HCT116 (cell line): ENCODE measurements at regions not wholly inside any gene's neighbourhood (a gene's known extent, or its start where the extent isn't known, plus 50 kb on each side); places are given as distances from the start of the nearest gene placed in this dataset.

Source experiments
- ATAC-seq: fragments of 200-7000 bp; cut with Tn5 transposase; 2 replicates; pipeline ENCODE4 v1.9.1; 2020; ENCODE audit warnings: mild to moderate bottlenecking, moderate library complexity
- BruUV-seq: library from RNA; stranded (reverse); fragments of 400-500 nt; replicated peaks from 2 replicates; lab custom pipeline; 2021; lab: Mats Ljungman, UMichigan
- CTCF ChIA-PET: fragments of 300-600 bp; sonication (Branson Sonifier 250); formaldehyde crosslinking; loops from one replicate; lab custom pipeline; 2021; ENCODE audit warnings: antibody characterized with exemption; lab: Charles Lee
- POLR2A ChIA-PET: fragments of 300-600, 350-600 bp; sonication (Branson Sonifier 250); formaldehyde crosslinking; loops from one replicate; lab custom pipeline; 2021; ENCODE audit warnings: antibody characterized with exemption; lab: Charles Lee
- RAD21 ChIA-PET, 2 experiments: fragments of 300-600 bp; sonication (Branson Sonifier 250); formaldehyde crosslinking; loops; one replicate each; lab custom pipeline; 2023; ENCODE audit warnings: low total read pairs in 2 of 2; ENCODE audit not compliant: uncharacterized antibody in 2 of 2, unreplicated experiment in 2 of 2, low non-redundant PET in 1 of 2; lab: Charles Lee
- DNase-seq: peaks from one replicate; pipeline ENCODE4 v3.0.0-alpha.2; 2010; ENCODE audit warnings: low read depth, low spot score
- H2AFZ ChIP-seq: fragments of 200-600 bp; shearing (Covaris generic), sonication (generic); 2 replicates; pipeline ENCODE4 v1.6.1; 2017; ENCODE audit warnings: low read depth, mixed run types, mixed read lengths, antibody characterized with exemption, low read length; ENCODE audit not compliant: poor library complexity, severe bottlenecking
- H3K27ac ChIP-seq: 2 replicates; pipeline ENCODE4 v1.5.1; 2012; ENCODE audit warnings: low read depth, low read length
- H3K27me3 ChIP-seq: fragments of 200-600 bp; sonication (generic); 2 replicates; pipeline ENCODE4 v1.6.1; 2016; ENCODE audit warnings: mixed run types, low read length, mixed read lengths; ENCODE audit not compliant: insufficient read depth
- H3K36me3 ChIP-seq, 2 experiments: fragments of 200-500 bp in 1 of 2; fragments of 200-600 bp in 1 of 2; sonication (Bioruptor generic) in 1 of 2; sonication (generic) in 1 of 2; 2 replicates each; pipeline versions ENCODE4 v1.5.1 to v1.6.1; 2014 to 2016; ENCODE audit warnings: low read length in 2 of 2, inconsistent platforms in 1 of 2, mixed read lengths in 1 of 2, mixed run types in 1 of 2; ENCODE audit not compliant: insufficient read depth in 2 of 2, control insufficient read depth in 1 of 2
- H3K4me1 ChIP-seq, 2 experiments: fragments of 200-600 bp in 1 of 2; sonication (generic) in 1 of 2; 2 replicates each; pipeline versions ENCODE4 v1.5.1 to v1.6.1; 2012 to 2017; ENCODE audit warnings: low read length in 2 of 2, inconsistent platforms in 1 of 2, mild to moderate bottlenecking in 1 of 2, mixed read lengths in 1 of 2, mixed run types in 1 of 2, moderate library complexity in 1 of 2; ENCODE audit not compliant: insufficient read depth in 2 of 2, control insufficient read depth in 1 of 2
- H3K4me2 ChIP-seq: fragments of 200-600 bp; sonication (generic); 2 replicates; pipeline ENCODE4 v1.6.1; 2017; ENCODE audit warnings: mixed run types, low read length, mixed read lengths
- H3K4me3 ChIP-seq, 2 experiments: fragments of 200-600 bp in 1 of 2; sonication (generic) in 1 of 2; replicated peaks in 1 of 2; 2 replicates each; pipeline ENCODE4 v1.5.1; 2011 to 2016; ENCODE audit warnings: low read length in 2 of 2, control low read depth in 1 of 2, low read depth in 1 of 2, mild to moderate bottlenecking in 1 of 2, mixed read lengths in 1 of 2, mixed run types in 1 of 2
- H3K79me2 ChIP-seq: fragments of 200-600 bp; sonication (generic); 2 replicates; pipeline ENCODE4 v1.6.1; 2017; ENCODE audit warnings: mild to moderate bottlenecking, mixed run types, low read length, moderate library complexity, mixed read lengths; ENCODE audit not compliant: insufficient read depth
- H3K9ac ChIP-seq: fragments of 200-600 bp; sonication (generic); 2 replicates; pipeline ENCODE4 v1.6.1; 2016; ENCODE audit warnings: low read length, mixed read lengths
- H3K9me2 ChIP-seq: fragments of 200-600 bp; sonication (generic), shearing (Covaris generic); 2 replicates; pipeline ENCODE4 v1.6.1; 2017; ENCODE audit warnings: mixed run types, mild to moderate bottlenecking, moderate library complexity; ENCODE audit not compliant: insufficient read depth
- H3K9me3 ChIP-seq, 2 experiments: fragments of 200-500 bp in 1 of 2; fragments of 200-600 bp in 1 of 2; sonication (Bioruptor generic) in 1 of 2; sonication (generic) in 1 of 2; 2 replicates each; pipeline ENCODE4 v1.6.1; 2014 to 2017; ENCODE audit warnings: low read length in 2 of 2, mixed read lengths in 2 of 2, inconsistent platforms in 1 of 2, low read depth in 1 of 2, mild to moderate bottlenecking in 1 of 2, mixed run types in 1 of 2, moderate library complexity in 1 of 2; ENCODE audit not compliant: control insufficient read depth in 1 of 2, insufficient read depth in 1 of 2
- H4K20me1 ChIP-seq: fragments of 200-600 bp; sonication (generic), shearing (Covaris generic); 2 replicates; pipeline ENCODE4 v1.6.1; 2017; ENCODE audit warnings: mixed run types, mild to moderate bottlenecking, moderate library complexity; ENCODE audit not compliant: insufficient read depth
- ATF3 ChIP-seq: IDR thresholded peaks from 2 replicates; pipeline ENCODE4 v1.6.1; 2012
- CEBPB ChIP-seq: IDR thresholded peaks from 2 replicates; pipeline ENCODE4 v1.6.1; 2012; ENCODE audit warnings: low read depth
- CTCF ChIP-seq, 3 experiments: fragments of 200-600 bp in 1 of 3; sonication (generic) in 1 of 3; IDR thresholded peaks in 2 of 3; conservative IDR thresholded peaks in 1 of 3; 2 replicates each; pipeline ENCODE4 v1.5.1; 2012 to 2017; ENCODE audit warnings: low read depth in 2 of 3, low read length in 2 of 3, antibody characterized with exemption in 1 of 3, borderline replicate concordance in 1 of 3, control low read depth in 1 of 3, mild to moderate bottlenecking in 1 of 3, mixed read lengths in 1 of 3, mixed run types in 1 of 3, moderate library complexity in 1 of 3; ENCODE audit not compliant: insufficient read depth in 1 of 3
- EGR1 ChIP-seq: IDR thresholded peaks from 2 replicates; pipeline ENCODE4 v1.6.1; 2012; ENCODE audit warnings: low read depth
- ELF1 ChIP-seq: IDR thresholded peaks from 2 replicates; pipeline ENCODE4 v1.6.1; 2012; ENCODE audit warnings: low read depth, borderline replicate concordance
- EZH2 ChIP-seq: fragments of 200-600 bp; sonication (generic); IDR thresholded peaks from 2 replicates; pipeline ENCODE4 v1.6.1; 2017; ENCODE audit warnings: antibody characterized with exemption, mixed run types
- EZH2phosphoT487 ChIP-seq: fragments of 200-600 bp; IDR thresholded peaks from 2 replicates; pipeline ENCODE4 v1.6.1; 2018; ENCODE audit warnings: antibody characterized with exemption, borderline replicate concordance
- FOSL1 ChIP-seq: IDR thresholded peaks from 2 replicates; pipeline ENCODE4 v1.6.1; 2012; ENCODE audit warnings: low read depth
- JUND ChIP-seq: IDR thresholded peaks from 2 replicates; pipeline ENCODE4 v1.6.1; 2012
- MAX ChIP-seq: IDR thresholded peaks from 2 replicates; pipeline ENCODE4 v1.6.1; 2012
- SIN3A ChIP-seq: IDR thresholded peaks from 2 replicates; pipeline ENCODE4 v1.6.1; 2012; ENCODE audit warnings: low read depth
- SRF ChIP-seq: IDR thresholded peaks from 2 replicates; pipeline ENCODE4 v1.6.1; 2012; ENCODE audit warnings: low read depth
- TCF7L2 ChIP-seq: IDR thresholded peaks from 2 replicates; pipeline ENCODE4 v1.7.0; 2011; ENCODE audit warnings: borderline replicate concordance, inconsistent platforms; ENCODE audit not compliant: insufficient read depth, insufficient read length; ENCODE audit errors: extremely low read depth
- ZFX ChIP-seq: fragments of 450-650 bp; IDR thresholded peaks from 2 replicates; pipeline ENCODE4 v1.6.1; 2017
- intact Hi-C: fragments of 100-400 bp; cut with micrococcal nuclease; formaldehyde crosslinking; loops from 2 replicates; pipeline ENCODE4 v1.10.0; 2022
- TF ChIP-seq, protein P1 (sequence below): IDR thresholded peaks from 2 replicates; pipeline ENCODE4 v1.6.1; 2012; ENCODE audit warnings: low read depth

GRCh38 chr5:143605403-143606005 lies 202.0 kb upstream of the NR3C1 start:
- H3K9me3 ChIP-seq, result no peaks in the 10 kb centered on the region
- ATAC-seq, result no peak
- H3K9me2 ChIP-seq, result no peaks in the 10 kb centered on the region
- CTCF ChIA-PET, result no interaction called here
- H4K20me1 ChIP-seq, result no peaks in the 10 kb centered on the region
- intact Hi-C loops, result no loop called here
- H3K79me2 ChIP-seq, result no peaks in the 10 kb centered on the region
- H3K4me3 ChIP-seq, result no peak overlapping the region
- no peaks in the 10 kb centered on the region for H3K36me3 ChIP-seq
- no peak for DNase-seq
- no peak overlapping the region for H2AFZ ChIP-seq
- BruUV-seq, result no TSS peak
- H3K4me1 ChIP-seq, result peaks cover 0 to 2% of the 10 kb centered on the region in 2 experiments; a peak in 1 of 4 replicates
- no peak overlapping the region for H3K4me2 ChIP-seq
- H3K9ac ChIP-seq, result no peak overlapping the region
- POLR2A ChIA-PET, result no interaction called here
- TF ChIP-seq TCF7L2 (no peak), FOSL1 (no peak), EGR1 (no peak), CTCF (IDR thresholded peaks at IDR 0.05 in 2 of 3, conservative IDR thresholded peaks at IDR 0.05 in 1 of 3; ENCODE audit: borderline replicate concordance in 1 of 3, insufficient read depth in 1 of 3, low read depth in 2 of 3, low read length in 2 of 3) (no peak), SRF (no peak), SIN3A (no peak), ZFX (no peak), EZH2phosphoT487 (no peak), JUND (no peak), ATF3 (no peak), CEBPB (no peak), MAX (no peak), EZH2 (no peak), ELF1 (no peak)
- TF ChIP-seq, protein P1, sequence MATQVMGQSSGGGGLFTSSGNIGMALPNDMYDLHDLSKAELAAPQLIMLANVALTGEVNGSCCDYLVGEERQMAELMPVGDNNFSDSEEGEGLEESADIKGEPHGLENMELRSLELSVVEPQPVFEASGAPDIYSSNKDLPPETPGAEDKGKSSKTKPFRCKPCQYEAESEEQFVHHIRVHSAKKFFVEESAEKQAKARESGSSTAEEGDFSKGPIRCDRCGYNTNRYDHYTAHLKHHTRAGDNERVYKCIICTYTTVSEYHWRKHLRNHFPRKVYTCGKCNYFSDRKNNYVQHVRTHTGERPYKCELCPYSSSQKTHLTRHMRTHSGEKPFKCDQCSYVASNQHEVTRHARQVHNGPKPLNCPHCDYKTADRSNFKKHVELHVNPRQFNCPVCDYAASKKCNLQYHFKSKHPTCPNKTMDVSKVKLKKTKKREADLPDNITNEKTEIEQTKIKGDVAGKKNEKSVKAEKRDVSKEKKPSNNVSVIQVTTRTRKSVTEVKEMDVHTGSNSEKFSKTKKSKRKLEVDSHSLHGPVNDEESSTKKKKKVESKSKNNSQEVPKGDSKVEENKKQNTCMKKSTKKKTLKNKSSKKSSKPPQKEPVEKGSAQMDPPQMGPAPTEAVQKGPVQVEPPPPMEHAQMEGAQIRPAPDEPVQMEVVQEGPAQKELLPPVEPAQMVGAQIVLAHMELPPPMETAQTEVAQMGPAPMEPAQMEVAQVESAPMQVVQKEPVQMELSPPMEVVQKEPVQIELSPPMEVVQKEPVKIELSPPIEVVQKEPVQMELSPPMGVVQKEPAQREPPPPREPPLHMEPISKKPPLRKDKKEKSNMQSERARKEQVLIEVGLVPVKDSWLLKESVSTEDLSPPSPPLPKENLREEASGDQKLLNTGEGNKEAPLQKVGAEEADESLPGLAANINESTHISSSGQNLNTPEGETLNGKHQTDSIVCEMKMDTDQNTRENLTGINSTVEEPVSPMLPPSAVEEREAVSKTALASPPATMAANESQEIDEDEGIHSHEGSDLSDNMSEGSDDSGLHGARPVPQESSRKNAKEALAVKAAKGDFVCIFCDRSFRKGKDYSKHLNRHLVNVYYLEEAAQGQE, result no peak
- TF ChIP-seq, all 23 proteins: peak for 0
- RAD21 ChIA-PET, result no interaction called here
- H3K27ac ChIP-seq, result no peak overlapping the region
- H3K27me3 ChIP-seq, result no peaks in the 10 kb centered on the region
